ENCODE measurements at regions not wholly inside any gene's neighbourhood (a gene's known extent, or its start where the extent isn't known, plus 50 kb on each side); places are given as distances from the start of the nearest gene placed in this dataset.
"Not testable (repeated sequence)": the region's sequence is repeated elsewhere in the genome, so short reads cannot be mapped to it uniquely, and the experiment has no call there.

GRCh38 chr2:101630224-101630949, 67.1 kb upstream of the MAP4K4 start:
- Histone ChIP-seq H3K27ac (no peak overlapping the region), H3K4me3 (no peak overlapping the region), H3K4me1 (no peaks in the 10 kb centered on the region), H3K36me3 (no peaks in the 10 kb centered on the region), H3K27me3 (no peaks in the 10 kb centered on the region), H3K9me3 (no peaks in the 10 kb centered on the region)
- TF ChIP-seq EP300 (IDR thresholded peaks at IDR 0.05): no peak
- no peak for TF ChIP-seq POLR2A (IDR thresholded peaks at IDR 0.05)
- TF ChIP-seq CTCF (IDR thresholded peaks at IDR 0.05): no peak
- TF ChIP-seq POLR2AphosphoS5 (IDR thresholded peaks at IDR 0.05): no peak
- 79 to 86% methylated on average over 3 to 14 of the region's 18 CpGs for WGBS, 2 donors (ENCODE audit: low coverage in 1 of 2)
- ATAC-seq: no peak

- Histone ChIP-seq H3K27ac (no peak overlapping the region), H3K27me3 (no peaks in the 10 kb centered on the region), H3K9me3 (no peaks in the 10 kb centered on the region), H3K4me1 (no peaks in the 10 kb centered on the region), H3K36me3 (no peaks in the 10 kb centered on the region), H3K4me3 (no peak overlapping the region)
- 80 to 90% methylated on average over 1 to 4 of the region's 16 CpGs for WGBS, 2 donors (ENCODE audit: low coverage in 1 of 2)
- no peak for TF ChIP-seq CTCF (IDR thresholded peaks at IDR 0.05)
- no peak for TF ChIP-seq POLR2AphosphoS5 (IDR thresholded peaks at IDR 0.05)
- no peak for ATAC-seq
Measured at GRCh38 chr2:101628030-101628392, 69.5 kb upstream of the MAP4K4 start.

- no peaks in the 10 kb centered on the region for H3K27me3 ChIP-seq
- H3K4me1 ChIP-seq: no peaks in the 10 kb centered on the region
- WGBS, 2 donors (ENCODE audit: low coverage in 1 of 2): 91 to 100% methylated on average over 7 to 13 of the region's 14 CpGs
- no peaks in the 10 kb centered on the region for H3K36me3 ChIP-seq
- H3K27ac ChIP-seq: no peak overlapping the region
- no peak for TF ChIP-seq CTCF (IDR thresholded peaks at IDR 0.05)
- TF ChIP-seq POLR2AphosphoS5 (IDR thresholded peaks at IDR 0.05): no peak
- no peak for TF ChIP-seq EP300 (IDR thresholded peaks at IDR 0.05)
- H3K9me3 ChIP-seq: no peaks in the 10 kb centered on the region
- no peak overlapping the region for H3K4me3 ChIP-seq
- ATAC-seq: no peak
Measured at GRCh38 chr2:101627285-101628029, 70.0 kb upstream of the MAP4K4 start.

GRCh38 chr2:101625814-101626213, 71.7 kb upstream of the MAP4K4 start:
- ATAC-seq, H3K4me1 ChIP-seq, H3K27ac ChIP-seq, H3K36me3 ChIP-seq, H3K9me3 ChIP-seq, H3K4me3 ChIP-seq, H3K27me3 ChIP-seq: not testable (repeated sequence)
- WGBS, 2 donors (ENCODE audit: low coverage in 1 of 2): 90 to 100% methylated on average over 1 to 6 of the region's 8 CpGs

GRCh38 chr2:101625387-101625786, 72.1 kb upstream of the MAP4K4 start:
- 66 to 81% methylated on average over 6 of the region's 7 CpGs for WGBS, 2 donors (ENCODE audit: low coverage in 1 of 2)
- H3K4me1 ChIP-seq: no peaks in the 10 kb centered on the region
- no peaks in the 10 kb centered on the region for H3K9me3 ChIP-seq
- no peaks in the 10 kb centered on the region for H3K27me3 ChIP-seq
- no peak overlapping the region for H3K27ac ChIP-seq
- H3K4me3 ChIP-seq: no peak overlapping the region
- no peaks in the 10 kb centered on the region for H3K36me3 ChIP-seq
- no peak for ATAC-seq
- TF ChIP-seq CTCF (IDR thresholded peaks at IDR 0.05) (no peak), POLR2A (IDR thresholded peaks at IDR 0.05) (no peak), POLR2AphosphoS5 (IDR thresholded peaks at IDR 0.05) (no peak), EP300 (IDR thresholded peaks at IDR 0.05) (no peak)

Measured in gastroesophageal sphincter (tissue), 4 donors.